GM12878 (cell line): ENCODE measurements at regions not wholly inside any gene's neighbourhood (a gene's known extent, or its start where the extent isn't known, plus 50 kb on each side); places are given as distances from the start of the nearest gene placed in this dataset.

Experiments used
- ATAC-seq: fragments of 200-7000 bp; cut with Tn5 transposase; 3 replicates; pipeline ENCODE4 v1.9.1; 2020; ENCODE audit warnings: mild to moderate bottlenecking, moderate library complexity
- BruUV-seq: library from RNA; stranded (reverse); fragments of 400-500 nt; replicated peaks from 2 replicates; lab custom pipeline; 2021; lab: Mats Ljungman, UMichigan
- CTCF ChIA-PET: fragments of 300-600 bp; sonication (Branson Sonifier 250); formaldehyde crosslinking; extraction: SDS; loops from one replicate; lab custom pipeline; 2021; ENCODE audit warnings: inconsistent platforms; lab: Yijun Ruan, JAX
- POLR2A ChIA-PET: fragments of 350-600 bp; formaldehyde crosslinking; extraction: SDS; loops from one replicate; lab custom pipeline; 2021; ENCODE audit warnings: inconsistent platforms; lab: Charles Lee
- RAD21 ChIA-PET: fragments of 300-600 bp; sonication (Branson Sonifier 250); formaldehyde crosslinking; loops from one replicate; lab custom pipeline; 2023; ENCODE audit warnings: antibody characterized with exemption; ENCODE audit not compliant: unreplicated experiment; lab: Charles Lee
- SMC1A ChIA-PET: fragments of 300-600 bp; sonication (Branson Sonifier 250); formaldehyde crosslinking; loops from one replicate; lab custom pipeline; 2023; ENCODE audit not compliant: unreplicated experiment, uncharacterized antibody; lab: Charles Lee
- DNase-seq: peaks from one replicate; pipeline ENCODE4 v3.0.0-alpha.2; 2011; ENCODE audit warnings: low read depth, low spot score
- FAIRE-seq: peaks from 3 replicates; lab custom pipeline; 2011; peaks lifted over from hg19 to GRCh38; lab: Jason Lieb, UNC
- H2AFZ ChIP-seq: 2 replicates; pipeline ENCODE4 v1.6.0; 2011; ENCODE audit warnings: low read depth, low read length, control low read depth; ENCODE audit not compliant: control insufficient read depth
- H3K27ac ChIP-seq: 2 replicates; pipeline ENCODE4 v1.5.1; 2011; ENCODE audit warnings: control low read depth; ENCODE audit not compliant: control insufficient read depth, insufficient read depth
- H3K27me3 ChIP-seq, 2 experiments: replicated peaks in 1 of 2; 2 replicates each; pipeline versions ENCODE4 v1.6.0 to v1.6.1; 2011; ENCODE audit warnings: low read length in 1 of 2; ENCODE audit not compliant: control insufficient read depth in 2 of 2, insufficient read depth in 2 of 2
- H3K36me3 ChIP-seq, 2 experiments: 2 replicates each; pipeline ENCODE4 v1.5.1; 2011; ENCODE audit warnings: low read length in 1 of 2; ENCODE audit not compliant: control insufficient read depth in 2 of 2, insufficient read depth in 2 of 2
- H3K4me1 ChIP-seq: 2 replicates; pipeline ENCODE4 v1.6.1; 2011; ENCODE audit warnings: mild to moderate bottlenecking, low read length, moderate library complexity, mixed read lengths; ENCODE audit not compliant: control insufficient read depth, insufficient read depth
- H3K4me2 ChIP-seq: 2 replicates; pipeline ENCODE4 v1.6.0; 2011; ENCODE audit warnings: control low read depth; ENCODE audit not compliant: control insufficient read depth, insufficient read depth
- H3K4me3 ChIP-seq: fragments of 200-600 bp; sonication (generic); 2 replicates; pipeline ENCODE4 v1.5.1; 2016
- H3K79me2 ChIP-seq: 2 replicates; pipeline ENCODE4 v1.6.0; 2011; ENCODE audit warnings: low read length; ENCODE audit not compliant: control insufficient read depth, insufficient read depth
- H3K9ac ChIP-seq: 2 replicates; pipeline ENCODE4 v1.8.0; 2011; ENCODE audit warnings: low read length, control low read depth, mixed read lengths; ENCODE audit not compliant: control insufficient read depth, insufficient read depth
- H3K9me3 ChIP-seq: replicated peaks from 3 replicates; pipeline ENCODE4 v1.5.1; 2011; ENCODE audit warnings: mild to moderate bottlenecking, low read length; ENCODE audit not compliant: control insufficient read depth, insufficient read depth
- H4K20me1 ChIP-seq: 2 replicates; pipeline ENCODE4 v1.6.0; 2011; ENCODE audit not compliant: control insufficient read depth, insufficient read depth
- BCL11A ChIP-seq: IDR thresholded peaks from 2 replicates; pipeline ENCODE4 v1.6.1; 2011; ENCODE audit warnings: low read depth, low read length
- FOXK2 ChIP-seq: fragments of 450-650 bp; IDR thresholded peaks from 2 replicates; pipeline ENCODE4 v1.6.1; 2017; ENCODE audit warnings: mild to moderate bottlenecking, moderate library complexity
- HDAC6 ChIP-seq: fragments of 200-600 bp; sonication (generic); IDR thresholded peaks from one replicate; pipeline ENCODE4 v1.8.0; 2017; ENCODE audit warnings: antibody characterized with exemption; ENCODE audit not compliant: unreplicated experiment
- MEF2B ChIP-seq: fragments of 450-650 bp; IDR thresholded peaks from 2 replicates; pipeline ENCODE4 v1.6.1; 2018; ENCODE audit warnings: mild to moderate bottlenecking, moderate library complexity; ENCODE audit not compliant: partially characterized antibody, poor library complexity, severe bottlenecking
- NFYA ChIP-seq: IDR thresholded peaks from 2 replicates; pipeline ENCODE4 v1.6.1; 2011; ENCODE audit warnings: low read depth, mild to moderate bottlenecking, low read length, improper control_type of control experiment, borderline replicate concordance
- PKNOX1 ChIP-seq: fragments of 450-650 bp; IDR thresholded peaks from 2 replicates; pipeline ENCODE4 v1.6.1; 2016; ENCODE audit warnings: mild to moderate bottlenecking
- POU2F2 ChIP-seq: IDR thresholded peaks from 3 replicates; pipeline ENCODE4 v1.6.1; 2011; ENCODE audit warnings: low read depth, mild to moderate bottlenecking, low read length, borderline replicate concordance
- RUNX3 ChIP-seq: IDR thresholded peaks from 2 replicates; pipeline ENCODE4 v1.6.1; 2012; ENCODE audit warnings: low read length, inconsistent platforms
- SMC3 ChIP-seq: IDR thresholded peaks from 2 replicates; pipeline ENCODE4 v1.6.1; 2011; ENCODE audit warnings: low read length, improper control_type of control experiment, borderline replicate concordance
- SPI1 ChIP-seq: IDR thresholded peaks from 2 replicates; pipeline ENCODE4 v1.6.1; 2011; ENCODE audit warnings: low read depth, mild to moderate bottlenecking, low read length, moderate library complexity, borderline replicate concordance; ENCODE audit not compliant: insufficient read depth
- SREBF1 ChIP-seq: IDR thresholded peaks from 2 replicates; pipeline ENCODE4 v1.6.1; 2012; ENCODE audit warnings: mild to moderate bottlenecking, low read length
- SRF ChIP-seq, 2 experiments: IDR thresholded peaks; 2 replicates each; pipeline ENCODE4 v1.6.1; 2011; ENCODE audit warnings: low read depth in 2 of 2, low read length in 2 of 2, mild to moderate bottlenecking in 1 of 2, moderate library complexity in 1 of 2
- WRNIP1 ChIP-seq: IDR thresholded peaks from 2 replicates; pipeline ENCODE4 v1.6.1; 2011; ENCODE audit warnings: low read depth, low read length, improper control_type of control experiment, borderline replicate concordance
- ZBTB4 ChIP-seq: fragments of 450-650 bp; formaldehyde crosslinking; IDR thresholded peaks from 2 replicates; pipeline ENCODE4 v1.4.0; 2022; ENCODE audit warnings: mild to moderate bottlenecking, moderate library complexity
- WGBS: methylation state at CpG from one replicate; pipeline ENCODE4 v1.1.6; 2016; ENCODE audit warnings: low lambda C conversion rate; ENCODE audit not compliant: insufficient replicate concordance, insufficient coverage; ENCODE audit errors: missing lambda C conversion rate; 5-methylcytosine and 5-hydroxymethylcytosine counted together
- in situ Hi-C: fragments of 300-500 bp; cut with MboI; formaldehyde crosslinking; loops from 9 replicates; pipeline ENCODE4 v1.14.3; 2018; ENCODE audit warnings: mixed read lengths
- intact Hi-C: fragments of 100-400 bp; cut with micrococcal nuclease; formaldehyde crosslinking; loops from one replicate; pipeline ENCODE4 v1.14.2; 2022; ENCODE audit not compliant: unreplicated experiment

GRCh38 chr9:24616863-24617262, 71.2 kb upstream of the IZUMO3 start:
- BruUV-seq: no TSS peak
- in situ Hi-C loops: no loop called here
- FAIRE-seq: no peak

More at GRCh38 chr9:24616863-24617262, 71.2 kb upstream of the IZUMO3 start:
- no peak overlapping the region for H2AFZ ChIP-seq
- 0% methylated on average over 1 of the region's 1 CpG for WGBS
- ChIA-PET SMC1A (no interaction called here), RAD21 (no interaction called here), POLR2A (no interaction called here), CTCF (interaction anchor here (1.2 kb wide), 1 partner anchor 44 kb away, joined by 3 read pairs; no protein-coding TSS in a partner anchor)
- no peaks in the 10 kb centered on the region for H3K27me3 ChIP-seq
- no peak overlapping the region for H3K4me2 ChIP-seq
- TF ChIP-seq NFYA (no peak), PKNOX1 (no peak), BCL11A (no peak), SRF (IDR thresholded peaks at IDR 0.05; ENCODE audit: low read depth in 2 of 2, low read length in 2 of 2) (no peak), SREBF1 (no peak), WRNIP1 (no peak), SPI1 (no peak), SMC3 (no peak), FOXK2 (no peak), ZBTB4 (CRISPR knock-in tag) (no peak), HDAC6 (no peak), MEF2B (no peak), POU2F2 (no peak), RUNX3 (no peak)
- H3K79me2 ChIP-seq: no peaks in the 10 kb centered on the region
- no peaks in the 10 kb centered on the region for H3K9me3 ChIP-seq
- no peak overlapping the region for H3K4me3 ChIP-seq
- no peak overlapping the region for H3K27ac ChIP-seq
- no peak for DNase-seq
- H3K4me1 ChIP-seq: no peaks in the 10 kb centered on the region
- no peak for ATAC-seq
- H4K20me1 ChIP-seq: no peaks in the 10 kb centered on the region
- intact Hi-C loops: no loop called here
- no peaks in the 10 kb centered on the region for H3K36me3 ChIP-seq
- H3K9ac ChIP-seq: no peak overlapping the region
